PC-9 (cell line): ENCODE measurements at regions not wholly inside any gene's neighbourhood (a gene's known extent, or its start where the extent isn't known, plus 50 kb on each side); places are given as distances from the start of the nearest gene placed in this dataset.

Source experiments
- BruUV-seq: library from RNA; stranded (reverse); fragments of 400-500 nt; replicated peaks from 2 replicates; lab custom pipeline; 2021; lab: Mats Ljungman, UMichigan
- CTCF ChIA-PET: fragments of 300-600 bp; sonication (Branson Sonifier 250); formaldehyde crosslinking; loops from one replicate; lab custom pipeline; 2022; ENCODE audit warnings: antibody characterized with exemption; lab: Charles Lee
- POLR2A ChIA-PET: fragments of 300-600 bp; sonication (Branson Sonifier 250); formaldehyde crosslinking; loops from one replicate; lab custom pipeline; 2022; ENCODE audit warnings: antibody characterized with exemption; ENCODE audit not compliant: unreplicated experiment; lab: Charles Lee
- DNase-seq, 2 experiments: peaks; one replicate each; pipeline versions ENCODE4 v3.0.0 to v3.0.0-alpha.2; 2015 to 2022; ENCODE audit warnings: mixed read lengths in 1 of 2
- H2AFZ ChIP-seq: fragments of 200-600 bp; sonication (generic); 2 replicates; pipeline ENCODE4 v1.8.1; 2017; ENCODE audit warnings: antibody characterized with exemption
- H3F3A ChIP-seq: fragments of 200-600 bp; sonication (generic); 2 replicates; pipeline ENCODE4 v1.8.1; 2017; ENCODE audit warnings: antibody characterized with exemption, mild to moderate bottlenecking, low read depth; ENCODE audit not compliant: insufficient read depth
- H3K27ac ChIP-seq: fragments of 200-600 bp; sonication (generic); 2 replicates; pipeline ENCODE4 v1.6.1; 2016; ENCODE audit warnings: mixed run types
- H3K27me3 ChIP-seq: fragments of 200-600 bp; sonication (generic); 2 replicates; pipeline ENCODE4 v1.6.1; 2016; ENCODE audit warnings: low read depth, mixed run types; ENCODE audit not compliant: insufficient read depth
- H3K36me3 ChIP-seq: fragments of 200-600 bp; sonication (generic); 2 replicates; pipeline ENCODE4 v1.6.1; 2016; ENCODE audit warnings: low read depth, mixed run types
- H3K4me1 ChIP-seq: fragments of 200-600 bp; sonication (generic); replicated peaks from 2 replicates; pipeline ENCODE4 v1.6.1; 2016; ENCODE audit warnings: mixed run types; ENCODE audit not compliant: insufficient read depth
- H3K4me2 ChIP-seq: fragments of 200-600 bp; sonication (generic); 2 replicates; pipeline ENCODE4 v1.6.1; 2017; ENCODE audit warnings: mixed run types
- H3K4me3 ChIP-seq: fragments of 200-600 bp; sonication (generic); 2 replicates; pipeline ENCODE4 v1.6.1; 2016; ENCODE audit warnings: mixed run types
- H3K79me2 ChIP-seq: fragments of 200-600 bp; sonication (generic); 2 replicates; pipeline ENCODE4 v1.6.1; 2017; ENCODE audit warnings: low read depth, mixed run types
- H3K9me2 ChIP-seq: fragments of 200-600 bp; sonication (generic); 2 replicates; pipeline ENCODE4 v1.8.1; 2017; ENCODE audit warnings: mild to moderate bottlenecking; ENCODE audit not compliant: insufficient read depth
- H3K9me3 ChIP-seq: fragments of 200-600 bp; sonication (generic); 2 replicates; pipeline ENCODE4 v1.8.1; 2016; ENCODE audit warnings: low read depth; ENCODE audit not compliant: insufficient read depth
- H4K20me1 ChIP-seq: fragments of 200-600 bp; sonication (generic); 2 replicates; pipeline ENCODE4 v1.8.1; 2017; ENCODE audit not compliant: insufficient read depth
- EZH2 ChIP-seq: fragments of 200-600 bp; sonication (generic); IDR thresholded peaks from 2 replicates; pipeline ENCODE4 v1.8.0; 2017; ENCODE audit warnings: antibody characterized with exemption, low read depth
- intact Hi-C: fragments of 100-400 bp; cut with micrococcal nuclease; formaldehyde crosslinking; loops from one replicate; pipeline ENCODE4 v1.10.0; 2022; ENCODE audit not compliant: unreplicated experiment
- TF ChIP-seq, protein P1 (sequence below): fragments of 200-600 bp; sonication (generic); conservative IDR thresholded peaks from 2 replicates; pipeline ENCODE4 v1.6.1; 2017; ENCODE audit warnings: mixed run types, antibody characterized with exemption, mild to moderate bottlenecking, moderate library complexity

- intact Hi-C loops: no loop called here
- no peaks in the 10 kb centered on the region for H4K20me1 ChIP-seq
- no peak overlapping the region for H3K4me3 ChIP-seq
- H3K27me3 ChIP-seq: no peaks in the 10 kb centered on the region
- no peaks in the 10 kb centered on the region for H3K79me2 ChIP-seq
- H3K9me3 ChIP-seq: no peaks in the 10 kb centered on the region
- H3K4me1 ChIP-seq: no peaks in the 10 kb centered on the region
- no peak overlapping the region for H2AFZ ChIP-seq
- CTCF ChIA-PET: no interaction called here
- POLR2A ChIA-PET: no interaction called here
- no peak overlapping the region for H3K27ac ChIP-seq
- no peak for DNase-seq
- H3K4me2 ChIP-seq: no peak overlapping the region
- no peaks in the 10 kb centered on the region for H3F3A ChIP-seq
- H3K36me3 ChIP-seq: no peaks in the 10 kb centered on the region
- BruUV-seq: no TSS peak
- no peaks in the 10 kb centered on the region for H3K9me2 ChIP-seq
- no peak for TF ChIP-seq EZH2
- TF ChIP-seq, protein P1, sequence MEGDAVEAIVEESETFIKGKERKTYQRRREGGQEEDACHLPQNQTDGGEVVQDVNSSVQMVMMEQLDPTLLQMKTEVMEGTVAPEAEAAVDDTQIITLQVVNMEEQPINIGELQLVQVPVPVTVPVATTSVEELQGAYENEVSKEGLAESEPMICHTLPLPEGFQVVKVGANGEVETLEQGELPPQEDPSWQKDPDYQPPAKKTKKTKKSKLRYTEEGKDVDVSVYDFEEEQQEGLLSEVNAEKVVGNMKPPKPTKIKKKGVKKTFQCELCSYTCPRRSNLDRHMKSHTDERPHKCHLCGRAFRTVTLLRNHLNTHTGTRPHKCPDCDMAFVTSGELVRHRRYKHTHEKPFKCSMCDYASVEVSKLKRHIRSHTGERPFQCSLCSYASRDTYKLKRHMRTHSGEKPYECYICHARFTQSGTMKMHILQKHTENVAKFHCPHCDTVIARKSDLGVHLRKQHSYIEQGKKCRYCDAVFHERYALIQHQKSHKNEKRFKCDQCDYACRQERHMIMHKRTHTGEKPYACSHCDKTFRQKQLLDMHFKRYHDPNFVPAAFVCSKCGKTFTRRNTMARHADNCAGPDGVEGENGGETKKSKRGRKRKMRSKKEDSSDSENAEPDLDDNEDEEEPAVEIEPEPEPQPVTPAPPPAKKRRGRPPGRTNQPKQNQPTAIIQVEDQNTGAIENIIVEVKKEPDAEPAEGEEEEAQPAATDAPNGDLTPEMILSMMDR: no peak
Measured at GRCh38 chr12:102593134-102593533, 112.8 kb upstream of the IGF1 start.

- DNase-seq: no peak
- H3K9me2 ChIP-seq: no peaks in the 10 kb centered on the region
- ChIA-PET POLR2A (no interaction called here), CTCF (no interaction called here)
- H3K4me1 ChIP-seq: no peaks in the 10 kb centered on the region
- no peak for TF ChIP-seq EZH2
- TF ChIP-seq, protein P1: no peak
- H2AFZ ChIP-seq: no peak overlapping the region
- H4K20me1 ChIP-seq: no peaks in the 10 kb centered on the region
- H3K27ac ChIP-seq: no peak overlapping the region
- no peaks in the 10 kb centered on the region for H3K36me3 ChIP-seq
- no peaks in the 10 kb centered on the region for H3K27me3 ChIP-seq
- no peak overlapping the region for H3K4me3 ChIP-seq
- no TSS peak for BruUV-seq
- no peaks in the 10 kb centered on the region for H3F3A ChIP-seq
- no peak overlapping the region for H3K4me2 ChIP-seq
- H3K9me3 ChIP-seq: no peaks in the 10 kb centered on the region
- H3K79me2 ChIP-seq: no peaks in the 10 kb centered on the region
- intact Hi-C loops: no loop called here
Measured at GRCh38 chr12:102592134-102592533, 111.8 kb upstream of the IGF1 start.

GRCh38 chr12:102573237-102573636, 92.9 kb upstream of the IGF1 start:
- Histone ChIP-seq H3F3A (peaks cover 8% of the 10 kb centered on the region), H3K4me1 (peaks cover 13% of the 10 kb centered on the region), H3K9me2 (no peaks in the 10 kb centered on the region), H3K36me3 (no peaks in the 10 kb centered on the region), H4K20me1 (no peaks in the 10 kb centered on the region), H2AFZ (no peak overlapping the region), H3K27me3 (no peaks in the 10 kb centered on the region), H3K79me2 (no peaks in the 10 kb centered on the region), H3K4me3 (no peak overlapping the region), H3K4me2 (no peak overlapping the region), H3K9me3 (no peaks in the 10 kb centered on the region), H3K27ac (no peak overlapping the region)
- DNase-seq: no peak
- intact Hi-C loops: no loop called here
- TF ChIP-seq, protein P1: no peak
- no peak for TF ChIP-seq EZH2
- POLR2A ChIA-PET: no interaction called here
- no TSS peak for BruUV-seq
- CTCF ChIA-PET: no interaction called here
